ENCODE measurements at regions not wholly inside any gene's neighbourhood (a gene's known extent, or its start where the extent isn't known, plus 50 kb on each side); places are given as distances from the start of the nearest gene placed in this dataset.

DNA sequence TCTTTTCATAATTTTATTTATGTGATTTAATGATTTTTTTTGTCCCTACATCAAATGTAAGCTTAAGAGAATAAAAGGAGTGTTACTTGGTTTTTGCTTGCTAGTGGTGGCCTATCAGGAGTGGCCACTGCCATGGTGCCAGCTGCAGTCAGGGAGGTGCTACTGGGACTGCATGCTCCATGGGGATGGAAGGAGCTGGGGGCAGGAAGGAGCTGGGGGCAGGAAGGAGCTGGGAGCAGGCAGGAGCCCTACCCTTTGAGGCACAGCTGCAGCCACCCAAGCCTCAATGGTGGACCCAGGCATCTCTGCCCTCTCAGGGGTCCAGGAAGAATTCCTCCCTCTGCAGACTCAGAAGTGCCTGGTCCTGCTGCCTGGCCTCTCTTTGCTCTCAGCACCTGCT is 796.0 kb downstream of the SLC16A7 start:
- DNase-seq, result no peak

DNA sequence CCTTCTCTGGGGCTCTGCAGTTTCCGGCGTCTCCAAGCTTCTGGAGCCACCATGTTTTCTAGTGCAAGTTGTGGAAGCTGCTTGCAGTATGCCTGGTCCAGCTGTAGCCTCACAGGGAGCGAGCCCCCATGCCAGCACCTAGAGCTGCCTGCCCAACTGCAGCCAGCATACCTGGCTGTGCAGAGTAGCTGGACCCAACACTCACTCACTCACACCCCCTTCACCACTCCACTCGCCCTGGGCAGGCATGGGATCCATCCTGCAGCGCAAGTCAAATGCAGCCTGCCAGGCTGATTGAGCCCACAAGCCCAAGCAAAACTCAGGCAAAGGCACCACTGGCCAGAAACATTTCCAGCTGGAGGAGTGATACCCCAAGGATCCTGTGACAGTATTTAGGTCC is 797.3 kb downstream of the SLC16A7 start:
- DNase-seq, result no peak

DNA sequence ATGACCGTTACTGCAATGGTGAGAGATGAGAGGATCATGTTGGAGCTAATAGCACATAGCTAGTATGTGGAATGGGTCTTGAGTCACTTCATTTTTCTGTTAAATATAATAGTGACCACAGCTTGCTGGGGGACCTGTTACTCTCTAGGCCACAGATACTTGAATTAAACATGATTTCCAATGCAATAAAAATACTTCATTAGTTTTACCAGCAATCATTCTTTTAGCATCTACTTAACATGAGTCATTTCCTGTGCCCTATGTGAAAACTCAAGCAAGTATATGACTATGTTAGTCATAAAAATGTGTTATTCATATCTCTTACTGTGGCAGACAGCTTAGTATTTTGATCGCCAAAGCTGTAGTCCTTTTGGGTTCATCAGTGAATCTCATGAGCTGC is 798.8 kb downstream of the SLC16A7 start:
- DNase-seq, result peak; percentile 91

DNA sequence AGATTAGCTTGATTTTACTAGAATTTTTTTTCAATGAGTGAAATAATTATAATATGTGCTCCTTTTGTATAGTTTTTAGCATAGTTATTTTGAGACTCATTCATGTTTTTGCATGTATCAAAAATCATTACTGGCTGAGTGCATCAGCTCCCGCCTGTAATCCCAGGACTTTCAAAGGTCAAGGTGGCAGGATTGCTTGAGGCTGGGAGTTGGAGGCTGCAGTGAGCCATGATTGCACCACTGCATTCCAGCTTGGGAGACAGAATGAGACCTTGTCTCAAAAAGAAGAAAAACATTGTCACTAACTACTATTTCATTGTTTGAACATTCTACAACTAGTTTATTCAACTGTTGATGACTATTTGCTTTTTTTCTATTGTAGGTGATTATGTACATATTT is 802.7 kb downstream of the SLC16A7 start:
- peak; percentile 6 for DNase-seq

DNA sequence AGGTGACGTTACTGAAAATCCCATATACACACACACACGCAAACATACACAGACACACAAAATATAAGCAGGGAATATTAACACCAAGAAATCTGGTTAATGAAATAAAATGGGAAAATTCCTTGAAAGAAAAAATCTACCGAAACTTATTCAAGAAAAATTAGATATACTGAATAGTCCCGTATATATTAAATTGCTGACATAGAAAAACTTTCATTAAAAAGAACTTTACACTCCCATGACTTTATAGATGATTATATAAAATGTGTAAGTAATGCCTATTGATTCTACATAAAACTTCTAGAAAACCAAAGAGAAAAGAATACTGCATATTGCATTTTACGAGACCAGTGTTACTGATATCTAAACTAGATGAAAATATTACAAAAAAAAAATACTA is 803.2 kb downstream of the SLC16A7 start:
- DNase-seq, result no peak

DNA sequence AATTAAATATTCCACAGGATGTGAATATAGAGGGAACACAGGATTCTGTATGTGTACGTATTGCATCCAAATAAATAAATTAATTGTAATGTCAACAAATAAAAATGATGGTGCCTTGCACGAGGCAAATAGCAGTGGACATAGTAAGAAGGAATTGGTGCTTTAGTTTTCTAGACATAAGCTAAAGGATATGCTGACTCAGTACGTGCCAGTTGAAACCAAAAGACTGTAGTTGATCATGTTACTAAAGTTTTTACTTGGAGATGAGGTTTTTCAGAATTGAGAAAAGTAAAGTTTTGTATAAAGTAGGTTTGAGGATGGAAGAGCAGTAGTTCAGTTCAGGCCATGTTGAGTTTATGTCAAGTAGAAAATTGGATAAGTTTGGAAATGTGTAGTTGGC is 807.2 kb downstream of the SLC16A7 start:
- DNase-seq, result no peak

DNA sequence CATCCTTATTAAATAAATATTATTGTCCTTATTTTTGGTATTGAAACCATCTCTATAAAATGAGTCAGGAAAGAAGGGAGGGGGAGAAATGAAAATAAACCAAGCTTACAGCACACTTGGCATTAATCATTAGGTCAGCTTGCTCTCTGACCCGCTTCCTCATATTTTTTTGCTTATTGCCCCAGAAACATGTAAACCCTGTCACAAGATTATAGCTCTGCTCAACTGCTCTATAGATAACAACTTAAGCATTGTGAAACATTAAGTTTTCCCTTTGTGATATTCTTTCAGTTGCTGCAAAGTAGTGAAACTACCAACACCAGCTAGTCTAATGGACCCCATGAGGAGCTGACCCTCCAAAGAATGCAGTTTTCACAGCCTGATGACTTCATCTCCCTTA is 819.5 kb downstream of the SLC16A7 start:
- no peak for DNase-seq

DNA sequence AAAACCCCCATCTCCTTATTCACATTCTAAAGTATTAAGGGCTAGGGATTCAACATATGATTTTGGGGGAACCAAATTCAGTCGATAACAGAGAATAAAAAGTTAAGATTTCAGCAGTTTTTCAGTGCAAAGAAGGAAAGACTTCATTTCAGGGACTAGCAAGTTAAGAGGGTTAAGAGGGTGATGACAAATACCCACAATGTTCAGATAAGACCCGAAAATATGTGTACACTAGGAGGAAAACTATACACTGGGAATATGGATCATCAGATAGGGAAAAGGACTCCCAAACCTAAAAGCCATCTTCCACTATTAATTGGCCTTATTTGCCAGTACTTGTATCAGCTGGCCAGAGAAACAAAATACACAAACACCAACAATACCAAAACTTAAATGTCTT is 824.2 kb downstream of the SLC16A7 start:
- no peak for DNase-seq

DNA sequence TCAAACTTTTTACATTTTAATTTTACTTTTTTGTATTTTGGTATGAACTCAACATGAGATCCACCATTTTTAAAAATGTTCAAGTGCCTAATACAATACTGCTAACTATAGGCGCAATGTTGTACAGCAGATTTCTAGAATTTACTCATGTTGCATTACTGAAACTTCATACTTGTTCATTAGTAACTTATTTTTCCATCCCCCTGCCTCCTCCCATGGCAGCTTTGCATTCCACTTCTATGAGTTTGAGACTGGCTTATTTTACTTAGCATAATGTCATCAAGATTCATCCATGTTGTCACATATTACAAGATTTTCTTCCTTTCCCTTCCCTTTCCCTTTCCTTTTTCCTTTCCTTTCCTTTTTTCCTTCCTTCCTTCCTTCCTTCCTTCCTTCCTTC is 825.9 kb downstream of the SLC16A7 start:
- peak; percentile 34 for DNase-seq

DNA sequence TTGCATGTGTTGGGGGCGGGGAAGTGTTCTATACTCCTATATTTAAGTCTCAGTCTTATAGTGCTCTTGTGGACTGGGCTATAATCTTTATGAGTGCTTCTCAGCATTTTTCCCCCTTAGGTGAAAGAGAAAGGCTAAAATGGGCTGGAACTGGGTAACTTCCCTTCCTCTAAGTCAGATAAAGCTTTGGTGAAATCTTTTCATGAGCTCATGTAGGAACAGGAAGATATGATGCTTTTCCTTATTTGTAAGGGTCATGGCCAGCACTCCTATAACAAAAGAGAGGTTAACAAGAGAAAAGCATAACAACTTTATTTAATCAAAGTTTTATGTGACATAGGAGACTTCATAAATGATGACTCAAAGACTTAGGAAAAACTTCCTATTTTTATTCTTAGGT is 841.5 kb downstream of the SLC16A7 start:
- no peak for DNase-seq

DNA sequence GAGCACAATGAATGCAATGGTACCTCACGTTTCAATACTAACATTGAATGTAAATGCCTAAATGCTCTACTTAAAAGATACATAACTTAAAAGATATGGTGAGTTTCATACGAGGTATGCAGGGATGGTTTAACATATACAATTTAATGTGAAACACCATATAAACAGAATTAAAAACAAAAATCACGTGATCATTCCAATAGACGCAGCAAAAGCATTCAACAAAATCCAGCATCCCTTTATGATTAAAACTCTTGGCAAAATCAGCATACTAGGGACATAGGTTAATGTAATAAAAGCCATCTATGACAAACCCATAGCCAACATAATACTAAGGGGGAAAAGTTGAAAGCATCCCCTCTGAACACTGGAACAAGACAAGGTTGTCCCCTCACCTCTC is 845.7 kb downstream of the SLC16A7 start:
- no peak for DNase-seq

DNA sequence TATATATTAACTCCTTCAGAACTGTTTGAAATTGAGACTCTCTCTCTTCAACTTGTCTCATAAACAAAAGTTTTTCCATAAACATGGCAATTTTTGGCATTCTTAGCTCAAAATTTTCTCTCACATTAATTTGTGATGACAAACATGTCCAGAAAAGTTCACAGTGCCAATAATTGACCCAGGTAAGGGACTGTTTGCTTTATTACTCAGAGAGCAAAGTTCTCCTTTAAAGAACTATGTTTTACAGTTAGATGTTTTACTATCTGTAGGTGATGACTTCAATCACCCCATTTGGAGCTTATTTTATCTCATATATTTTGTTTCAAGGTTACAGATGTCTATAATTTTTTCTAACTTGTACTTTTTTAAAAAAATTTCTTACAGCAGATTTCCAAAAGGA is 855.6 kb downstream of the SLC16A7 start:
- DNase-seq, result no peak

DNA sequence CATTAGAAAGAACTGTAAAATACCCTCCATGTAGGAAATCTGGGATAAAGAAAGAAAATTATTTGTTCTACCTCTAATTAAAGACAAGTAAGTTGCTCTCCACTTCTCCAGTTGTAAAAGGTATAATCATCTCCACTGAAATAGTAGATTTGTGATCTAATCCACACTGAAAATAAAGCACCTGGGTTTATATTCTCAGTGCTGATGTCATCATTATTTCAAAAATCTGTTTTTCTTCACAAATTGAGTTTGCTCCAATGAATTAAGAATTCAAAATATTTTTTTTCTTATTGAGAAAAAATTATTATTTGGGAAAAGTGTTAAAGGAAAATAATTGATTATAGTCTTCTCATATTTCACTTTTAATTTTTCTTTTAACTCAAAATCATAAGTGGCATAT is 869.2 kb downstream of the SLC16A7 start:
- no peak for DNase-seq

DNA sequence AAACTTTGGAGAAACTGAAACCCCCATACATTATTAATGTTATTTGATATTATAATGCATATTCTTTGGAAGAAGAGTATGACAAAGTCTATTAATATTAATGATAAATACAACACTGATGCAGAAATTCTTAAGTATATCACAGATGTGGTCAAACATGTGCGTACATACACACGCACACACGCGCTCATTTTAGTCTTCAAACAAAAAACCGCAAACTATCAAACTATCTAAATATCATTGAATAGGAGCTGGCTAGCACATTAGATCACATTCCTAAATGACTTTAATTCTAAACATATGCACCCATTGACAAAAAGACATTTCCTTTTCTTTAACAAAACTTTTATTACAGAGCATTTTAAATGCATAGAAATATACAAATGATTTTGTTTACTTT is 872.7 kb downstream of the SLC16A7 start:
- DNase-seq, result peak; percentile 46

DNA sequence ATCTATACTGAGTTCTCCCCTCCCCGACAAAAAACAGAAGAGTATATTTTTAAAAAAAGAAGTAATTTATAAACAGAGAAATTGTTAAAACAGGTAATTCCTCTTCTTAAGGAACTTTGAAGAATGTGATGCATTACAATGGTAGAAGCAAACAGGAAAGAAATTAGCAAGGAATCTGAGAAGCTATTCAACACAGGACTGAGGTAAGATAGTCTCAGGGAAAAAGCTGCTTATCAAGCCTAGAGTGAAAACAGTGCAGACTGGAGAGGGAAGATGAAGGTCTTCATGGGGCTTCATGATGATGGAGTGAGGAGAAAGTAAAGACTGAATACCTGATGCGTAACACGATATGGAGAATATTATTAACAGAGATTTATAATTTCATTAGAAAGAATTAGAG is 880.0 kb downstream of the SLC16A7 start:
- no peak for DNase-seq

DNA sequence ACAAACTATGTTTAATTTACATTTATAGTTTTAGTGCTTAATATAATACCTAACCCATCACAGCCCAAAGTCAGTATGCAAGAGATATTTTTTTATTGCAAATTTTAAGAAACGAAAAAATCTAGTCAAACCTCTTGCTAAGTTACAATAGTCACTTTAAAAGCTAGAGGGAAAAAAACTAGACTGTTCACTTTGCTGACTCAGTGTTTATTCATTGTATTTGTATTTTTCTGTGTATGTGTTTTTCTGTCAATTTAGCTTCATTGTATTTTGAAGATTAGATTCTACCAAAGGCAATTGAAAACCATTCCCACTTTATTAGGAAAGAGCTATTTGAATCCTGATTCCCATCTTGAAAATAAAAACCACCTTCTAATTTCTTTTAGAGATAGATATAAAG is 891.5 kb downstream of the SLC16A7 start:
- DNase-seq, result no peak

DNA sequence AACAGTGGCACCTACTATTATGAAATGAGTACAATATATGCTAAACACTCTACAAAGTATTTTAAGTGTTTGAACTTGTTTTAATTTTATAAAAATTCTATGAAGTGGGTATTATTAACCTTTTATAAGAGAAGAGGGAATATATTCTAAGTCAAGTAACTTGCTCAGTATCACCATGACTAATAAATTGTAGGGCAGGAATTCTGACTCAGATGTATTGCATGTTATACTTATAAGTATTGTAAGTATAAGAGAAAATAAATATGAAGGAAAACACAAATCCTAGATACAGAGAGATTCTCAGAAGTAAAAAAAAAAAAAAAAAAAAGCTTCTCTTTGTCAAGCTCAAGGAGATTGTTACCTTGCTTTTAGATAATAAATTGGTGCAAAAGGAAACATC is 893.2 kb downstream of the SLC16A7 start:
- peak; percentile 19 for DNase-seq

DNA sequence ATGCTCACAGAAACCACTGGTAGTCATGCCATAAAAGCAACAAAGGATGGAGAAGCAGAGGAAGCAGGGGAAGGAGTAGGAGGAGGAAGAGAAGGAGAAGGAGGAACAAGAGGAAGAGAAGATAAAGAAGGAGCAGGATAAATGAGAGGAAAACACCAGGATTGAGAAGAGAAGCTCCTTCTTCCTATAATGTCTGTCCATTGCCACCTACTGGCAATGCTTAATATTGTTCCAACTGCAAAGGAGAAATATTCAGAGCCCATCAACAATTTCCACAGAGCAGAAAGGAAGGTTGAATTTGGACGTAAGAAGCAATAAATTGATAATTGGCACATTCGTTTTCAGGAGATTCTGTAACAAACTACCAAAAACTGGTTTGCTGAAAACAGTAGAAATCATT is 898.4 kb downstream of the SLC16A7 start:
- peak; percentile 68 for DNase-seq

DNA sequence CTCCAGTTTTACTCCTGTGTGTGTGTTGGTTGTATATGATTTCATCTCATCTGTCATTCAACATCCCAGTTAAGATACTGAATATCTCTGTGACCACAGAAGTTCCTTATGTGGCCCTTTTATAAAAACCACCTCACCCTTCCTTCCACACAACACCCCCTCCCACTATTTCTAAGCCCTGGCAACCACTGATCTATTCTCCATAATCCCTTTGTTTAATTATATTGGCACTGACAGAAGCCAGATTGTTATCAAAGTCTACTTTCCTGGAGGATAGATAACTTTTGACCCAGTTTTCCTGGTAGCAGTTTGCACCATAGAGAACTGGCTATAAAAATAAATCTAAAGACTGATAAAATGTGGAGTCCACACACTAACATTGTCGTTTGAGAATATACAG is 902.8 kb downstream of the SLC16A7 start:
- DNase-seq, result no peak

DNA sequence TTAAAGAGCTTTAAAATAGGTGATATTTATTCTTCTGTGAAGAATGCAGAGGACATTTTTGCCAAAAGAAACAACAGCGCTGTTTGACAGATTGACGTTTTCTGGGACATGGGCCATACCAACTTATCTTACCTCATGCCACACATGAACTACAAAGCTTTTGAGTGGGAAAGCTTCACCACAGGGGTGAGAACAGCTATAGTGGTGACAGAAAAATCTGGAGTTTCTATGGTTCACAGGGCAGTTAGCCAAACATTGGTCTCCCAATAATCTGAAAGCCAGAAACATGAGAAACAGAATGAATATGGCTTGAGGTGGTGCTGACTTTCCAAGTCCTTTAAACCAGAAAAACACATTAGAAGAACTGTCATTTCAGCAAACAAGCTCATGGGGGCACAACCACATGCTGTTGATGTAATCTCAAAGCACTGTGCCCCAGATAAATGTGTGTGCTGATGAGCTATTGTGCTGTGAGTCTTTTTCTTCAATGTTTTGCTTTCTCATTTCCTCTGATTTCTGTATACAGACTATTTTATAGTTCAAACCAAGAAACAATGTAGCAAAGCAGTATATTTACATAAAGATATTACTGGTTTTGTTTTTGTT is 905.4 kb downstream of the SLC16A7 start:
- DNase-seq, result peak; percentile 54

DNA sequence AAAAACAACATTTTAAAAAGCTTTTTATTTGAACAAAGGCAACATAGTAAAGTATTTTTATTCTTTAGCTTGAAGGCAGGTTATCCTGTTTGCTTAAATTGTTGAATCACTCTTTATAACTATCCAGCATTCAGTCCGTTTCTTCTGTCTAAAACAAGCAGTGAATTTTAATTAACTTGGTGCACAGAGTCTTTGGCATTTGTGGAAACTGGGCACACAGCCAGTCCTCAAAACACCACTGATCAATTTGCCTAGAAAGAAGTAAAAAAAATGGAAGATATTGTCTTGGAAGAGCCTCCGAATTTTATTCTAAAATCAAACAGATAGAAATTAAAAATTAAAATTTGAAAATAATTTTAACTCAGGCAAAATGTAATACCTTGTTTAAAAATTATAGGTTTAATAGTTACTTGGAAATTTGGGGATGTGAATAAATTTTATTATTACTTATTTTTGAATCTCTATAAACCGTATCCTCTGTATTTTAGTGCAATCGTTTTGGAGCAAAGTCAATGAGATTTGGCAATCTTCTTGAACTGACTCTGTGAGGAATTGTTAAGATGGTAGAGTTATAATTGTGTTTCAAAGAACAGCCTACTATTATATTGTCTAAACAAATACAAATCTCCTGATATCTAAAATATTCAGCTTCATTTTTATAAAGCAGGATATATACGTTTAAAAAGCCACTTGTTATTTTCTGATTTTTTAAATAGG is 927.0 kb downstream of the SLC16A7 start:
- DNase-seq, result no peak

DNA sequence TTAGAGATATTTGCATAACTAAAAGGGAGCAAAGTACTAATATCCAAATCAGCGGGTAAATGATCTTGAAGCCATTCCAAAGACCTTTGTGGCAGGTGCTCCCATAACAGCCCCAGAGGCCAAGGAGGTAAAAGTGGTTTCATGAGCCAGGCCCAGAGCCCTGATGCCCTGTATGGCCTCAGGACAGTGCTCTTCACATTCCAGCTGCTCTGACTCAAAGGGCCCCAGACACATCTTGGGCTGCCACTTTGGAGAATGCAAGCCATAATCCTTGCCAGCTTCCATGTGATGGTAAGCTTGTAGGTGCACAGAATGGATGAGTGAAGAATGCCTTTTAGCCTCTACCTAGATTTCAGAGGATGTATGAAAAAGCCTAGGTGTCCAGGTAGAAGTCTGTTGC is 933.4 kb downstream of the SLC16A7 start:
- DNase-seq, result no peak

DNA sequence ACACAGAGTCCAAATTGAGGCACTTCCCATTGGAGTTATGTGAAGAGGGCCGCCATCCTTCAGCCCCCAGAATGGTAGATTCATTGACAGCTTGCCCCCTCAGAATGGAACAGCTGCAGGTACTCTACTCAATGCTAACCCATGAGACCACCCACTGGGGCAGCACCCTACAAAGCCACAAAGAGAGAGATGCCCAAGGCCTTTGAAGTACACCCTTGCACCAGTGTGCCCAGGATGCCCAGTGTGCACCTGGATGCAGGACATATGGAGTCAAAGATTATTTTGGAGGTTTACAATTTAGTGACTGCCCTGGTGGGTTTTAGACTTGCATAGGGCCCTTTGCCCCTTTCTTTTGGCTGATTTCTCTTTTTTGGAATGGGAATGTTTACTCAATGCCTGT is 933.9 kb downstream of the SLC16A7 start:
- DNase-seq, result no peak

DNA sequence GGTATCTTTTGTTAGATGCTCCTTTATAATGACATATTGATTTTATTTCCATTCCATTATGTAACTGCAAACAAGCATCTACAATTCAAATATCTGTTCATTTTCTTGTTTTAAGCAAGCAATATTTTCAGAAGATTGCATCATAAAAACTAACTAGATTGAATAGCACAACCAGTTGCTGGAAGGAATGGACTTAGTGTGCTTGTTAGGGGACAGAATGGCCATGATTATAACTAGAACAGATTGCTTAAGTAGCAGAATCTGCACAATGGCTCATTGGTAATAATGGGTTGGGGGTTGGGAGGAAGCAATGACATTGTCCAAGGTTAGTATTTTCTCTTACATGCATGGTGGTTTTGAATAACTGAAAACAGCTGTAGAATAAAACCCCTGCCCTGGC is 939.5 kb downstream of the SLC16A7 start:
- DNase-seq, result peak; percentile 25

DNA sequence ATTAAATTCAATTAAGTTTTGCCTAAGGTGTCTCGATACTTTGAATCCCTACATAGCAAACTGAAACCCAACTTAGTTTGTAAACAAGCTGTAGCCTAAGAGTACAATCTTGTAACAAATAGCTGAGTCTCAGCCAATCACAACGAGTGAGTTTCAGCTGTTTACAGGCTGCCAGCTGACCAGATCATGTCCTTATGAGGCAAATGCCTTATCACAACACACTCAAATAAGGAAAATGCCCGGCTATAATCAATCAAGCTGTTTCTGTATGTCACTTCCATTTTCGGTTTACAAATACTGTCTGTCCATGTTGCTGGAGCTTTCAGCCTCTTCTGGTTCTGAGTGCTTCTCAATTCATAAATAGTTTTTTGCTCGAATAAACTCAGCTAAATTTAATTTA is 943.8 kb downstream of the SLC16A7 start:
- DNase-seq, result no peak
